LNCaP clone FGC (cell line): ENCODE measurements at regions not wholly inside any gene's neighbourhood (a gene's known extent, or its start where the extent isn't known, plus 50 kb on each side); places are given as distances from the start of the nearest gene placed in this dataset.

Source experiments
- DNase-seq: peaks from one replicate; pipeline ENCODE4 v3.0.0-alpha.2; 2011; ENCODE audit warnings: low read depth
- H3K4me3 ChIP-seq: 2 replicates; pipeline ENCODE4 v1.5.1; 2011; ENCODE audit warnings: mild to moderate bottlenecking, low read depth, low read length, control low read depth
- CTCF ChIP-seq: IDR thresholded peaks from 2 replicates; pipeline ENCODE4 v1.5.1; 2012; ENCODE audit warnings: mild to moderate bottlenecking; ENCODE audit not compliant: control insufficient read depth, insufficient read depth; ENCODE audit errors: extremely low read depth

- no peak for TF ChIP-seq CTCF
Measured at GRCh38 chr10:43901744-43902504, 253.2 kb upstream of the ZNF32 start.

GRCh38 chr10:43901302-43901701 is 252.6 kb upstream of the ZNF32 start:
- no peak for DNase-seq
- no peak for TF ChIP-seq CTCF
- H3K4me3 ChIP-seq = no peak overlapping the region

More at GRCh38 chr10:43901744-43902504, 253.2 kb upstream of the ZNF32 start:
- no peak for DNase-seq
- H3K4me3 ChIP-seq = no peak overlapping the region

GRCh38 chr10:43900571-43900970 is 251.9 kb upstream of the ZNF32 start:
- no peak for TF ChIP-seq CTCF
- no peak for DNase-seq
- H3K4me3 ChIP-seq = no peak overlapping the region

GRCh38 chr10:43899224-43899959 is 250.7 kb upstream of the ZNF32 start:
- TF ChIP-seq CTCF = no peak
- DNase-seq = peak; percentile 32
- no peak overlapping the region for H3K4me3 ChIP-seq

GRCh38 chr10:43898592-43898991 is 249.9 kb upstream of the ZNF32 start:
- DNase-seq = no peak
- H3K4me3 ChIP-seq = no peak overlapping the region
- TF ChIP-seq CTCF = no peak

GRCh38 chr10:43897765-43898419 is 249.2 kb upstream of the ZNF32 start:
- no peak overlapping the region for H3K4me3 ChIP-seq
- no peak for TF ChIP-seq CTCF
- no peak for DNase-seq
